CD4-positive, alpha-beta T cell (primary cell): ENCODE measurements at regions not wholly inside any gene's neighbourhood (a gene's known extent, or its start where the extent isn't known, plus 50 kb on each side); places are given as distances from the start of the nearest gene placed in this dataset.

ENCODE experiments used
- ATAC-seq: fragments of 200-7000 bp; cut with Tn5 transposase; one replicate; pipeline ENCODE4 v1.10.0; 2022; ENCODE audit warnings: mild to moderate bottlenecking; ENCODE audit not compliant: poor library complexity
- CTCF ChIA-PET: fragments of 350-600 bp; sonication (Branson Sonifier 250); formaldehyde crosslinking; loops from one replicate; lab custom pipeline; 2021; ENCODE audit warnings: antibody characterized with exemption, inconsistent platforms; lab: Charles Lee
- POLR2A ChIA-PET: fragments of 350-600 bp; sonication (Branson Sonifier 250); formaldehyde crosslinking; loops from one replicate; lab custom pipeline; 2021; ENCODE audit warnings: antibody characterized with exemption, inconsistent platforms; lab: Charles Lee
- DNase-seq, 14 experiments: peaks; one replicate each; pipeline ENCODE4 v3.0.0-alpha.2; 2013 to 2020; ENCODE audit warnings: mixed read lengths in 2 of 14
- H3K27ac ChIP-seq, 2 donors: one replicate each; pipeline versions ENCODE4 v1.5.1 to v1.7.0; 2013; ENCODE audit warnings: low read length in 2 of 2, low read depth in 1 of 2, mild to moderate bottlenecking in 1 of 2
- H3K27me3 ChIP-seq, 2 experiments: 1 replicate in 1 of 2; 2 replicates in 1 of 2; pipeline versions ENCODE4 v1.6.1 to v1.7.0; 2013; ENCODE audit warnings: low read length in 2 of 2, control low read depth in 1 of 2, mild to moderate bottlenecking in 1 of 2, moderate library complexity in 1 of 2; ENCODE audit not compliant: insufficient read depth in 2 of 2, control insufficient read depth in 1 of 2
- H3K36me3 ChIP-seq: one replicate; pipeline ENCODE4 v1.6.1; 2013; ENCODE audit warnings: low read length, control low read depth; ENCODE audit not compliant: insufficient read depth
- H3K4me1 ChIP-seq: one replicate; pipeline ENCODE4 v1.6.1; 2013; ENCODE audit warnings: low read length, control low read depth; ENCODE audit not compliant: insufficient read depth
- H3K4me3 ChIP-seq: one replicate; pipeline ENCODE4 v1.5.1; 2013; ENCODE audit warnings: mild to moderate bottlenecking, low read length, moderate library complexity
- H3K9me3 ChIP-seq, 2 experiments: 1 replicate in 1 of 2; 2 replicates in 1 of 2; pipeline versions ENCODE4 v1.6.1 to v1.7.0; 2013; ENCODE audit warnings: low read length in 2 of 2, mild to moderate bottlenecking in 2 of 2, control low read depth in 1 of 2, moderate library complexity in 1 of 2; ENCODE audit not compliant: control insufficient read depth in 1 of 2, insufficient read depth in 1 of 2
- H3K27ac Mint-ChIP-seq: one replicate; pipeline ENCODE4 v1.8.0; 2020; ENCODE audit warnings: mixed read lengths
- H3K27me3 Mint-ChIP-seq: one replicate; pipeline ENCODE4 v1.8.0; 2021; ENCODE audit warnings: mixed read lengths
- H3K36me3 Mint-ChIP-seq: one replicate; pipeline ENCODE4 v1.8.0; 2021; ENCODE audit warnings: low read depth, mixed read lengths
- H3K4me1 Mint-ChIP-seq: one replicate; pipeline ENCODE4 v1.8.0; 2021; ENCODE audit warnings: low read depth, mixed read lengths
- H3K4me3 Mint-ChIP-seq: one replicate; pipeline ENCODE4 v1.8.0; 2020; ENCODE audit warnings: mild to moderate bottlenecking, mixed read lengths
- H3K9me3 Mint-ChIP-seq: one replicate; pipeline ENCODE4 v1.8.0; 2020; ENCODE audit warnings: mixed read lengths
- intact Hi-C, 2 experiments: fragments of 100-400 bp; cut with DNase I in 1 of 2; cut with micrococcal nuclease in 1 of 2; formaldehyde crosslinking; loops; one replicate each; pipeline versions ENCODE4 v1.15.1 to v1.9.0; 2023 to 2025; cut with DNase I, micrococcal nuclease
- TF ChIP-seq, protein P1 (sequence below): fragments of 200-600 bp; IDR thresholded peaks from one replicate; pipeline ENCODE4 v1.8.0; 2022; ENCODE audit warnings: antibody characterized with exemption, mild to moderate bottlenecking

DNA sequence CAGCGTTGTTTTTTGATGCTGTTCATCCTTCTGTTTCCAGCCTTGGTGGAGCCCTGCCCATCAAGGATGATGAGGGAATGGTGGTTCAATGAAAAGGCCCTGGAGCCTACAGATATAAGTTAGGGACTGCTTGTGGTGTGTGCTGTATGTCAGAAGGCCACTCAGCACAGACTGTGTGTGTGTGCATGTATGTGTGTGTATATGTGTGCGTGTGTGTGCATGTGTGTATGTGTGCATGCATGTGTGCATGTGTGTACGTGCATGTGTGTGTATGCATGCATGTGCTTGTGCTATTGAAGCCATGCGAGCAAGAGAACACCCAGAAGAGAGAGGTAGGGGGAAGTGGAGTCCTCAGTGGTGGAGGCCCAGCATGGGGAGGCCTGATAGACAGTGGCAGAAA is 304.9 kb downstream of the CYP26B1 start:
- POLR2A ChIA-PET = no interaction called here
- TF ChIP-seq, protein P1, sequence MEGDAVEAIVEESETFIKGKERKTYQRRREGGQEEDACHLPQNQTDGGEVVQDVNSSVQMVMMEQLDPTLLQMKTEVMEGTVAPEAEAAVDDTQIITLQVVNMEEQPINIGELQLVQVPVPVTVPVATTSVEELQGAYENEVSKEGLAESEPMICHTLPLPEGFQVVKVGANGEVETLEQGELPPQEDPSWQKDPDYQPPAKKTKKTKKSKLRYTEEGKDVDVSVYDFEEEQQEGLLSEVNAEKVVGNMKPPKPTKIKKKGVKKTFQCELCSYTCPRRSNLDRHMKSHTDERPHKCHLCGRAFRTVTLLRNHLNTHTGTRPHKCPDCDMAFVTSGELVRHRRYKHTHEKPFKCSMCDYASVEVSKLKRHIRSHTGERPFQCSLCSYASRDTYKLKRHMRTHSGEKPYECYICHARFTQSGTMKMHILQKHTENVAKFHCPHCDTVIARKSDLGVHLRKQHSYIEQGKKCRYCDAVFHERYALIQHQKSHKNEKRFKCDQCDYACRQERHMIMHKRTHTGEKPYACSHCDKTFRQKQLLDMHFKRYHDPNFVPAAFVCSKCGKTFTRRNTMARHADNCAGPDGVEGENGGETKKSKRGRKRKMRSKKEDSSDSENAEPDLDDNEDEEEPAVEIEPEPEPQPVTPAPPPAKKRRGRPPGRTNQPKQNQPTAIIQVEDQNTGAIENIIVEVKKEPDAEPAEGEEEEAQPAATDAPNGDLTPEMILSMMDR = no peak

DNA sequence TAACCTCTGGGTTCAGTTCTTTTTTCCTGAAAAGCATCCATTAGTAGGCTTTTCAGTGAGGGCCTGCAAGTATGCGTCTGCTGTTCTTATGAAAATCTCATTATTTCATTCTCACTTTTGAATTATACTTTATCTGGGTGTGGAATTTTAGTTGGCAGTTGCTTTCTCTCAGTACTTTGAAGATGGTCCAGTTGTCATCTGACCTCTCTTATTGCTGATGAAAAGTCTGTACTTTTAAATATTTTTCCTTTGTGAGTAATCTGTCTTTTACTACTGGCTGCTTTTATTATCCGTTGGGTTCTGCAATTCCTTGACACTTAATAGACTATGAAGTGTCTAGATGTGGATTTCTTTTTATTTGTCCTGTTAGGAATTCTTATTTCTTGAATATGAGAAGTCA is 307.8 kb downstream of the CYP26B1 start:
- no peak overlapping the region for H3K27ac ChIP-seq
- H3K9me3 ChIP-seq = peaks cover 0 to 4% of the 10 kb centered on the region in 2 experiments
- ATAC-seq (no peak), DNase-seq (no peak)
- H3K27ac Mint-ChIP-seq = no peak overlapping the region
- no peaks in the 10 kb centered on the region for H3K4me1 ChIP-seq
- no peak overlapping the region for H3K4me3 Mint-ChIP-seq
- H3K36me3 ChIP-seq = no peaks in the 10 kb centered on the region
- no peak overlapping the region for H3K4me3 ChIP-seq
- no peaks in the 10 kb centered on the region for H3K27me3 ChIP-seq
- CTCF ChIA-PET = no interaction called here
- H3K9me3 Mint-ChIP-seq = no peaks in the 10 kb centered on the region
- intact Hi-C loops = no loop called here
- POLR2A ChIA-PET = no interaction called here
- no peaks in the 10 kb centered on the region for H3K4me1 Mint-ChIP-seq
- H3K27me3 Mint-ChIP-seq = peaks cover 21% of the 10 kb centered on the region
- no peaks in the 10 kb centered on the region for H3K36me3 Mint-ChIP-seq
- TF ChIP-seq, protein P1 = no peak

More for the DNA sequence above, 304.9 kb downstream of the CYP26B1 start:
- DNase-seq (no peak), ATAC-seq (no peak)
- intact Hi-C loops = no loop called here
- CTCF ChIA-PET = no interaction called here
- Histone ChIP-seq H3K27me3 (no peaks in the 10 kb centered on the region), H3K4me1 (no peaks in the 10 kb centered on the region), H3K4me3 (no peak overlapping the region), H3K36me3 (no peaks in the 10 kb centered on the region), H3K27ac (no peak overlapping the region), H3K9me3 (peaks cover 0 to 4% of the 10 kb centered on the region in 2 experiments)
- peaks cover 15% of the 10 kb centered on the region for H3K27me3 Mint-ChIP-seq
- H3K27ac Mint-ChIP-seq = no peak overlapping the region
- no peaks in the 10 kb centered on the region for H3K9me3 Mint-ChIP-seq
- H3K4me1 Mint-ChIP-seq = no peaks in the 10 kb centered on the region
- H3K36me3 Mint-ChIP-seq = no peaks in the 10 kb centered on the region
- H3K4me3 Mint-ChIP-seq = no peak overlapping the region

DNA sequence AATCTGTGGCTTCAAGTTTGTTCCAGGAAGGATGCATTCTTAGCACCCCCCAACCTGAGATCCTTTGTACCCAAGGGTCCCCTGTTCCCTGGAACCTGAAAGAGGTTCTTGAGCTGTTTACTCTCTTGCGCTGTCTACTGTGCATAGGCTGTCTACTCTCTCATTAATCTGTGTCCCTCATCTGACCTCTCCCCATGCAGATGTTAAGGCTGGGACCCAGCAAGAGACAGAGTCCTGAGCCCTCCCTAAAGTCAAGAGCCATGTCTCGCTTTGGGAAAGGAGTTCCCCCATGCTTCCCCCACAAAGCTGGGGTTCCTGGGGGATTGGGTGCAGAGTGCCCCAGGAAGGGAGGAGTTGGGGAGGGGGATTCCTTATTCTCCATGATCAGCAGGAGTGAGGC is 312.9 kb downstream of the CYP26B1 start:
- Mint-ChIP-seq H3K9me3 (no peaks in the 10 kb centered on the region), H3K27ac (no peak overlapping the region), H3K4me3 (no peak overlapping the region), H3K27me3 (peaks cover 15% of the 10 kb centered on the region), H3K4me1 (no peaks in the 10 kb centered on the region), H3K36me3 (no peaks in the 10 kb centered on the region)
- ChIA-PET CTCF (no interaction called here), POLR2A (no interaction called here)
- no peak overlapping the region for H3K27ac ChIP-seq
- DNase-seq (no peak), ATAC-seq (no peak)
- no peaks in the 10 kb centered on the region for H3K27me3 ChIP-seq
- TF ChIP-seq, protein P1 = no peak
- H3K4me1 ChIP-seq = no peaks in the 10 kb centered on the region
- no peak overlapping the region for H3K4me3 ChIP-seq
- no peaks in the 10 kb centered on the region for H3K36me3 ChIP-seq
- intact Hi-C loops = no loop called here
- H3K9me3 ChIP-seq = no peaks in the 10 kb centered on the region
